ENCODE measurements at regions not wholly inside any gene's neighbourhood (a gene's known extent, or its start where the extent isn't known, plus 50 kb on each side); places are given as distances from the start of the nearest gene placed in this dataset.

DNA sequence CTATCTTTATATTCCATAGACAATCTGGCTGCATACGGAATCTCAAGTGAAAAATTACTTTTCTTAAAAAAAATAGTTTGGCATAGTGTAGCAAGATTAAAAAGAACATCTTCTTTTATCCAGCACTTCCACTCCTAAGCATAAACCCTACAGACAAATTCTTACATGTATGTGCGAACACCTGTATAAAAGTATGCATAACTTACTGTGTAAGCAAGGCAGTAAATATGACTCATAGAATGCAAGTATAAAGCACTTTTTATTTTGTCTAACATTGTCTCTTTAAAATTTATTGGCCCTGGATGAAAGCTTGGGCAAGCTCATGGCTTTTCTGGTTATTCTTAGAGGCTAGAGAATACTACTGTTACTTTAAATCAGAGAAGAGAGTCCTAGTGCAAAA lies 86.4 kb downstream of the MSX2 start:
- TF ChIP-seq, protein P1, sequence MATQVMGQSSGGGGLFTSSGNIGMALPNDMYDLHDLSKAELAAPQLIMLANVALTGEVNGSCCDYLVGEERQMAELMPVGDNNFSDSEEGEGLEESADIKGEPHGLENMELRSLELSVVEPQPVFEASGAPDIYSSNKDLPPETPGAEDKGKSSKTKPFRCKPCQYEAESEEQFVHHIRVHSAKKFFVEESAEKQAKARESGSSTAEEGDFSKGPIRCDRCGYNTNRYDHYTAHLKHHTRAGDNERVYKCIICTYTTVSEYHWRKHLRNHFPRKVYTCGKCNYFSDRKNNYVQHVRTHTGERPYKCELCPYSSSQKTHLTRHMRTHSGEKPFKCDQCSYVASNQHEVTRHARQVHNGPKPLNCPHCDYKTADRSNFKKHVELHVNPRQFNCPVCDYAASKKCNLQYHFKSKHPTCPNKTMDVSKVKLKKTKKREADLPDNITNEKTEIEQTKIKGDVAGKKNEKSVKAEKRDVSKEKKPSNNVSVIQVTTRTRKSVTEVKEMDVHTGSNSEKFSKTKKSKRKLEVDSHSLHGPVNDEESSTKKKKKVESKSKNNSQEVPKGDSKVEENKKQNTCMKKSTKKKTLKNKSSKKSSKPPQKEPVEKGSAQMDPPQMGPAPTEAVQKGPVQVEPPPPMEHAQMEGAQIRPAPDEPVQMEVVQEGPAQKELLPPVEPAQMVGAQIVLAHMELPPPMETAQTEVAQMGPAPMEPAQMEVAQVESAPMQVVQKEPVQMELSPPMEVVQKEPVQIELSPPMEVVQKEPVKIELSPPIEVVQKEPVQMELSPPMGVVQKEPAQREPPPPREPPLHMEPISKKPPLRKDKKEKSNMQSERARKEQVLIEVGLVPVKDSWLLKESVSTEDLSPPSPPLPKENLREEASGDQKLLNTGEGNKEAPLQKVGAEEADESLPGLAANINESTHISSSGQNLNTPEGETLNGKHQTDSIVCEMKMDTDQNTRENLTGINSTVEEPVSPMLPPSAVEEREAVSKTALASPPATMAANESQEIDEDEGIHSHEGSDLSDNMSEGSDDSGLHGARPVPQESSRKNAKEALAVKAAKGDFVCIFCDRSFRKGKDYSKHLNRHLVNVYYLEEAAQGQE (IDR thresholded peaks at IDR 0.05; ENCODE audit: low read depth, low read length): no peak
- TF ChIP-seq, protein P2, sequence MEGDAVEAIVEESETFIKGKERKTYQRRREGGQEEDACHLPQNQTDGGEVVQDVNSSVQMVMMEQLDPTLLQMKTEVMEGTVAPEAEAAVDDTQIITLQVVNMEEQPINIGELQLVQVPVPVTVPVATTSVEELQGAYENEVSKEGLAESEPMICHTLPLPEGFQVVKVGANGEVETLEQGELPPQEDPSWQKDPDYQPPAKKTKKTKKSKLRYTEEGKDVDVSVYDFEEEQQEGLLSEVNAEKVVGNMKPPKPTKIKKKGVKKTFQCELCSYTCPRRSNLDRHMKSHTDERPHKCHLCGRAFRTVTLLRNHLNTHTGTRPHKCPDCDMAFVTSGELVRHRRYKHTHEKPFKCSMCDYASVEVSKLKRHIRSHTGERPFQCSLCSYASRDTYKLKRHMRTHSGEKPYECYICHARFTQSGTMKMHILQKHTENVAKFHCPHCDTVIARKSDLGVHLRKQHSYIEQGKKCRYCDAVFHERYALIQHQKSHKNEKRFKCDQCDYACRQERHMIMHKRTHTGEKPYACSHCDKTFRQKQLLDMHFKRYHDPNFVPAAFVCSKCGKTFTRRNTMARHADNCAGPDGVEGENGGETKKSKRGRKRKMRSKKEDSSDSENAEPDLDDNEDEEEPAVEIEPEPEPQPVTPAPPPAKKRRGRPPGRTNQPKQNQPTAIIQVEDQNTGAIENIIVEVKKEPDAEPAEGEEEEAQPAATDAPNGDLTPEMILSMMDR (IDR thresholded peaks at IDR 0.05): no peak
- TF ChIP-seq GABPA (IDR thresholded peaks at IDR 0.05; ENCODE audit: low read depth) (no peak), SIN3A (IDR thresholded peaks at IDR 0.05; ENCODE audit: borderline replicate concordance, low read depth, low read length) (no peak), TCF12 (IDR thresholded peaks at IDR 0.05) (no peak), NFIC (IDR thresholded peaks at IDR 0.05; ENCODE audit: borderline replicate concordance) (no peak), JUND (IDR thresholded peaks at IDR 0.05) (no peak), USF2 (IDR thresholded peaks at IDR 0.05; ENCODE audit: borderline replicate concordance, low read depth, low read length) (no peak), YY1 (IDR thresholded peaks at IDR 0.05; ENCODE audit: low read depth) (no peak), POLR2AphosphoS5 (IDR thresholded peaks at IDR 0.05; ENCODE audit: low read depth, low read length) (no peak)

Measured in SK-N-SH (cell line).